Hypothalamus (tissue), 51 donors: ENCODE measurements at regions not wholly inside any gene's neighbourhood (a gene's known extent, or its start where the extent isn't known, plus 50 kb on each side); places are given as distances from the start of the nearest gene placed in this dataset.

Source experiments
- DNase-seq, 51 donors: peaks; one replicate each; lab custom pipeline; 2025; lab: John Stamatoyannopoulos, UW

GRCh38 chr12:115763376-115763775 is 514.1 kb downstream of the MED13L start:
- DNase-seq = no peak

GRCh38 chr12:115762936-115763335 is 514.6 kb downstream of the MED13L start:
- DNase-seq = no peak

- DNase-seq = no peak
Measured at GRCh38 chr12:115761784-115762183, 515.7 kb downstream of the MED13L start.

GRCh38 chr12:115760231-115760630 is 517.3 kb downstream of the MED13L start:
- no peak for DNase-seq

GRCh38 chr12:115758877-115759620 is 518.4 kb downstream of the MED13L start:
- DNase-seq = no peak

GRCh38 chr12:115758183-115758582 is 519.3 kb downstream of the MED13L start:
- no peak for DNase-seq

- DNase-seq = no peak
Measured at GRCh38 chr12:115756804-115757203, 520.7 kb downstream of the MED13L start.

- DNase-seq = no peak
Measured at GRCh38 chr12:115756271-115756670, 521.2 kb downstream of the MED13L start.

GRCh38 chr12:115755725-115756085 is 521.8 kb downstream of the MED13L start:
- DNase-seq = no peak

- no peak for DNase-seq
Measured at GRCh38 chr12:115755061-115755724, 522.3 kb downstream of the MED13L start.

- peak in 30 of 51 donors; percentile 1 to 62 (median 10) for DNase-seq
Measured at GRCh38 chr12:115752913-115753726, 524.4 kb downstream of the MED13L start.

- no peak for DNase-seq
Measured at GRCh38 chr12:115752156-115752555, 525.3 kb downstream of the MED13L start.

- DNase-seq = no peak
Measured at GRCh38 chr12:115750340-115750739, 527.2 kb downstream of the MED13L start.

GRCh38 chr12:115749071-115749841 is 528.2 kb downstream of the MED13L start:
- DNase-seq = no peak

- DNase-seq = no peak
Measured at GRCh38 chr12:115740586-115741155, 536.8 kb downstream of the MED13L start.

- DNase-seq = no peak
Measured at GRCh38 chr12:115737895-115738294, 539.6 kb downstream of the MED13L start.

- no peak for DNase-seq
Measured at GRCh38 chr12:115736360-115736759, 541.1 kb downstream of the MED13L start.

- no peak for DNase-seq
Measured at GRCh38 chr12:115730975-115731541, 546.4 kb downstream of the MED13L start.

- no peak for DNase-seq
Measured at GRCh38 chr12:115726691-115727090, 550.8 kb downstream of the MED13L start.

GRCh38 chr12:115722181-115722580 is 555.3 kb downstream of the MED13L start:
- DNase-seq = no peak
